ENCODE measurements at regions not wholly inside any gene's neighbourhood (a gene's known extent, or its start where the extent isn't known, plus 50 kb on each side); places are given as distances from the start of the nearest gene placed in this dataset.

DNA sequence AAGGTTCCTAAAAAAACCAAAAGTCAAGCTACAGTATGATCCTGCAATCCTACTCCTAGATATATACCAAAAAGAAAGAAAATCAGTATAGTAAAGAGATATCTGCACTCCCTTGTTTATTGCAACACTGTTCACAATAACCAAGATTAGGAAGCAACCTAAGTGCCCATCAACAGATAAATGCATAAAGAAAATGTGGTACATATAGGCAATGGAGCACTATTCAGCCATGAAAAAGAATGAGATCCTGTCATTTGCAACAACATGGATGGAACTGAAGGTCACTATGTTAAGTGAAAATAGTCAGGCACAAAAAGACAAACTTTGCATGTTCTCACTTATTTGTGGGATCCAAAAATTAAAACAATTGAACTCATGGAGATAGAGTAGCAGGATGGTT is 1159.5 kb upstream of the AUTS2 start:
- no peak for DNase-seq (ENCODE audit: low read depth in 3 of 3, low spot score in 2 of 3)

DNA sequence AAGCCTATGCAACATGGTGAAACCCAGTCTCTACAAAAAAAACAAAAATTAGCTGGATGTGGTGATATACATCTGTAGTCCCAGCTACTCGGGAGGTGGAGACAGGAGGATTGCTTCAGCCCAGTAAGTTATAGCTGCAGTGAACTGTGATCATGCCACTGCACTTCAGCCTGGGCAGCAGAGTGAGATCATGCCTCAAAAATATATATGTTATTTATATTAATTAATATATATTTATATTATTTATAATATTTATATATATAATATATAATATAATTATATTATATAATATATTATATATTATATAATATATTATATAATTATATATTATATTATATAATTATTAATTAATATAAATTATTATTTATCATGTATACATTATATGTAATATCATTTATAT is 1158.4 kb upstream of the AUTS2 start:
- no peak for DNase-seq (ENCODE audit: low read depth in 3 of 3, low spot score in 2 of 3)

DNA sequence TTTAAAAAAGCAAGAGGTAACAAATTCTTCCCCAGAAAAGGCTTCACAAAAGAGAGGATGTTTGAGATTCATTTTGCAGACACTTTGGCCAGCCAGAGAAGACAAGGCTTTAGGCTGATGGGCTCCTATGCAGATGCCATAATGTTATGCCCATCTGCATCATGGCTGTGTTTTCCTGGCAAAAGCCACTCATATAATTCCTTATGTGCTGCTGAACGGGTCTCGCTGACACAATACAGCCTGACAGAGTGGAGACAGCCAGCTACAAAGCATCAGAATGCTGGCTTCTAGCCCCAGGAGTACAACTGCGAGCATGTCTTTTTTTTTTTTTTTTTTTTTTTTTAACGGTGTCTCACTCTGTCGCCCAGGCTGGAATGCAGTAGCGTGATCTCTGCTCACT is 1157.4 kb upstream of the AUTS2 start:
- no peak for DNase-seq (ENCODE audit: low read depth in 3 of 3, low spot score in 2 of 3)

DNA sequence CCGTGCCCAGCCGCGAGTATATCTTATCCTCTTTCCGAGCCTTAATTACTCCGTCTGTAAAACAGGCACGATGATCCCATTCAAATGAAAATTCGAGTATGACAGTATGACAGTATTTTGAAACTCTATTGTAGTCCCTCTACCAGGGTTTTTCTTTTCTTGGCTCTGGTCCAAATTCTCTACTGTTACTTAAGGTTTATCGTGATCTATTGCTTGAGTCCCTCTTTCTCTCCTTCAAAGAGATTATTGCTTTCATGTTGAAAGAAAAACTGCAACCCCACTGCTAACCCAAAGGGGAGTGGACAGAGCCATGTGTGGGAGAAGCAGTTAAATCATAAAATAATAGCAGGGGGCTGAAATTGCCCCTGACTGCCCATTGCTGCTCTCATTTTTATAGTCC is 1156.6 kb upstream of the AUTS2 start:
- DNase-seq (ENCODE audit: low read depth in 3 of 3, low spot score in 2 of 3) = no peak

DNA sequence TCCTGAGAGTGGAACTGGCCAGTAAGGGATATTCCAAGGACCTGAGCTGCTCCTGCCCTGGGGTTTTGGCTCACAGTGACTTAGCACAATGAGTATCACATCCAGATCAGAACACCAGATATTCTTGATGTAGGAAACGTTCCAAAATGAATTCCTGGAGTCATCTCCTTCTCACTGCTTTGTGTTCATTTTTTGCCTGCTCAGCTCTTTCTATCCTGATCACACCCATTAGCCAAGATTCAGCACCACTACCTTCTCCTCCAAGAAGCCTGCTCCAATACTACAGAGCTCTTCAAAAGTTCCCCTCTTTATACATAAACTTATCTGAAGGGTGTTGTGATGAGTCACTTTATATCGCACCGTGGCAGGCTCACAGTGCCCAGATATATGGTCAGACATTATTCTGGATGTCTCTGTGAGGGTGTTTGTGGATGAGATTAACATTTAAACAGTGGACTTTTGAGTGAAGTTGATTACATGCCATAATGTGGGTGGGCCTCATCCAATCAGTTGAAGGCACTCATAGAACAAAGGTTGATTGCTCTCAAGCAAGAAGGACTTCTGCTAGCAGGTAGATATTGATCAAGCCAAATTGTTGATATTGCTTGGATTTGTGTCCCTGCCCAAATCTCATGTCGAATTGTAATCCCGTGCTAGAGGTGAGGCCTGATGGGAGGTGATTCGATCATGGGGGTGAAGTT is 1155.2 kb upstream of the AUTS2 start:
- no peak for DNase-seq (ENCODE audit: low read depth in 3 of 3, low spot score in 2 of 3)

DNA sequence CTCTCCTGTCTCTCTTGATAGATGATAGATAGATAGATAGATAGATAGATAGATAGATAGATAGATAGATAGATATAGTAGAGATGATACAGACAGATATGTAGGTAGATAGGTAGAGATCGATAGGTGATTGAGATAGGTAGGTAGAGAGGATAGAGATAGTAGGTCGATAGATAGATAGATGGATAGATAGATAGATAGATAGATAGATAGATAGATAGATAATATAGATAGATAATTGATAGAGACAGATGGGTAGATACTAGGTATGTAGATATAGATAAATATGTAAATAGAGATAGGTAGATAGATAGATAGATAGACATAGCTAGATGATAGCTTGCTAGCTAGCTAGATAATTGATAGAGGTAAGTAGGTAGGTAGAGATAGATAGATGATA is 1154.2 kb upstream of the AUTS2 start:
- no peak for DNase-seq (ENCODE audit: low read depth in 3 of 3, low spot score in 2 of 3)

DNA sequence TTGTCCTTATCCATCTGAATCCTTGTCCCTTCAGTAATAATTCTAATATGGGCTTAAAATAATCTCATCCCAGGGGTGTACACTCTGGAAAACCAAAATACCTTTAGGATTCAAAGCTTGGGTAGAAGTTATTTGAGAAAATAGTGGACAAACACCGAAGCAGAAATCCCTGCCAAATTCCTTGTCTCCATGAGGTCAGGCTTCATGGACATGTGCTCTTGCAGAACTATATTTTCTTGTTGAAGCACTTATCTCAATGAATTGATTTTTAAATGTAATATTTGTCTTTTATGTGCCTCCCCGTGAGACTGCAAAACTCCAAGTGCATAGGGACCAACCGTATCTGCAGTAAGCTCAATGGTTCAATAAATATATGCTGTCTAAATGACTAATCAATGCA is 1153.3 kb upstream of the AUTS2 start:
- no peak for DNase-seq (ENCODE audit: low read depth in 3 of 3, low spot score in 2 of 3)

DNA sequence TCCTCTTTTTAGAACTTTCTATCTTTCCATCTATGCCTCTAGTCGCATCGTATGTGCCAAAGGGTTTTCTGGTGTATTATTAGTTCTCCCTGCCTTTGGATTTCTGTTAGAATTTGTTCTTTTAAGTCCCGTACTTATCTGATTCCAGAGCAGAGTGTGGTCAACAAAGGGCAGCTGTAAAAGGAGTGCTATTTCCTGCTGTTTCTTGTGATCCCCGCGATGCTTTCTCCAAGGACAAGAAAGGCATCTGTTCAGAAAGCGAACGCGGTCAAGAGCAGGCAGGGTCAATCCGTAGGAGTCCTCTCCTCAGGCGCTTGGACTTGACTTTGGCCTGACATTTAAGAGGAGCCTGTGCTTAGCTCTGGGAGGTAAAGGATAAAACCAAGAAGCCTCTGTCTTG is 1152.1 kb upstream of the AUTS2 start:
- DNase-seq (ENCODE audit: low read depth in 3 of 3, low spot score in 2 of 3) = no peak

DNA sequence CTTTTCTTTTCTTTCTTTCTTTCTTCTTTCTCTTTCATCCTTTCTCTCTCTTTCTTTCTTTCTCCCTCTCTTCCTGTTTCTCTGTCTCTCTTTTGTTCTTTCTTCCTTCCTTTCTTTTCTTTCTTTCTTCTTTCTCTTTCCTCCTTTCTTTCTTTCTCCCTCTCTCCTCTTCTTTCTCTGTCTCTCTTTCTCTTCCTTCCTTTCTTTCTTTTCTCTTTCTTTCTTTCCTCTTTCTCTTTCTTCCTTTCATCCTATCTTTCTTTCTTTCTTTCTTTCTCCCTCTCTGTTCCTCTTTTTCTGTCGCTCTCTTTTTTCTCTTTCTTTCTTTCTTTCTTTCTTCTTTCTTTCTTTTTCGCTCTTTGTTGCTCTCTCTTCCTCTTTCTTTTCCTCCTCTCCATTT is 1149.2 kb upstream of the AUTS2 start:
- no peak for DNase-seq (ENCODE audit: low read depth in 3 of 3, low spot score in 2 of 3)

DNA sequence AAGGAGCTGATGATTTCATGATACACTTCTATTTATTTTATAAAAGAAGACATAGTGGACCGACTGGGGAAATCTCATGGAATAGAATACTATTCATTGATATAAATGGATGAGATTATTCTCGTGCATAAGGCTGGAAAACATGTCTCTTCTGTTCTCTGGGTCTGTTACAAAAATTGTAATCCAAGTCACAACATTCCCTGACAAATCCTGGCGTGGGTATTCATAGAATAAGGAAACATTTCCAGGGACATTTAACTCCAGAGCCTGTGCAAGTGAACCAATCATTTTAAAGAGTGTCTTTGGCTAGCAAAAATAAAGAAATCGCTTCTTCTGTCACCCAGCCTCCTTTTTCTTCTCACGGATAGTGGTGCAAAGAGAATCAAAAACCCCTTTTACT is 1148.5 kb upstream of the AUTS2 start:
- DNase-seq (ENCODE audit: low read depth in 3 of 3, low spot score in 2 of 3) = no peak

DNA sequence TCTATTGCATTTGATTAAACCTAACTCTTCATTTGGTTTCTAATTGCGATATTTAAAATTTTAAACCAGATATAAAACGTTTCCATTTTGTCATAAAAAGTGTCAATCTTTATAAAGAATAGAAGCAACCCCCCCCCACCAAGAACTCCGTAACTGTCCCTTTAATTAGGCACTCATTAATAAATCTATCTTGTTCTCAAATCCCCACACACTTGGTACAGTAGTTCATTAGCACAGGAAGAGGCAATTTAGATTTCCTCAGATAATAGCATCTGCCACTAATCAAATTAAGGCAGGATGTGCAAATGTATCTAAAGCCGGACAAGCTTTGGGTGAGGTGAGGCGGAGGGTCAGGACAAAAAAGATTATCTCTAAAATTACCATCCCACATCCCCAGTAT is 1143.3 kb upstream of the AUTS2 start:
- no peak for DNase-seq (ENCODE audit: low read depth in 3 of 3, low spot score in 2 of 3)

DNA sequence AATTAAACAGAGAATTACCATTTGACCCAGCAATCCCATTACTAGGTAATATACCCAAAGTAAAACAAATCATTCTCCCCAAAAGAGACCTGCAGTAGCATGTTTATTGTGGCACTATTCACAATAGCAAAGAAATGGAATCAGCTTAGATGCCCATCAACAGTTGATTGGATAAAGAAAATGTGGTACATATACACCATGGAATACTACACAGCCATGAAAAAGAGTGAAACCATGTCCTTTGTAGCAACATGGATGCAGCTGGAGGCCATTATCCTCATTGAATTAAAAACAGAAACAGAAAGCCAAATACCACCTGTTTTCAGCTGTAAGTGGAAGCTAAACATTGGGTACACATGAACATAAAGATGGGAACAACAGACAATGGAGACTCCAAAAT is 1141.8 kb upstream of the AUTS2 start:
- no peak for DNase-seq (ENCODE audit: low read depth in 3 of 3, low spot score in 2 of 3)

DNA sequence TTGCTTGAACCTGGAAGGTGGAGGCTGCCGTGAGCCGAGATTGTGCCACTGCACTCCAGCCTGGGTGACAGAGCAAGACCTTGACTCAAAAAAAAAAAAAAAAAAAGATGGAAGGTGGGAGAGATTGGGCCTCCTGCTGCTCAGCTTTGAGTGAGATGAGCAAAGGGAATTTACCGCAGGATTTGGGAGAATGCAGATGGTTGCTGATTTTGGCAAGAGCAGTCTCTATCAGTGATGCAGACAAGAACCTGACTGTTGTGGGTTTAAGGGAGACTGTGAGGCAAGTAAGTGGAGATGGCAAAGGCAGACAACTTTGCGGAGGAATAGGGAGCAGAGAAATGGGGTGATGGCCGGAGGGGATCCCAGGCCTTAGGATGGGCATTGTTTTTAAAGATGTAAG is 1140.8 kb upstream of the AUTS2 start:
- no peak for DNase-seq (ENCODE audit: low read depth in 3 of 3, low spot score in 2 of 3)

DNA sequence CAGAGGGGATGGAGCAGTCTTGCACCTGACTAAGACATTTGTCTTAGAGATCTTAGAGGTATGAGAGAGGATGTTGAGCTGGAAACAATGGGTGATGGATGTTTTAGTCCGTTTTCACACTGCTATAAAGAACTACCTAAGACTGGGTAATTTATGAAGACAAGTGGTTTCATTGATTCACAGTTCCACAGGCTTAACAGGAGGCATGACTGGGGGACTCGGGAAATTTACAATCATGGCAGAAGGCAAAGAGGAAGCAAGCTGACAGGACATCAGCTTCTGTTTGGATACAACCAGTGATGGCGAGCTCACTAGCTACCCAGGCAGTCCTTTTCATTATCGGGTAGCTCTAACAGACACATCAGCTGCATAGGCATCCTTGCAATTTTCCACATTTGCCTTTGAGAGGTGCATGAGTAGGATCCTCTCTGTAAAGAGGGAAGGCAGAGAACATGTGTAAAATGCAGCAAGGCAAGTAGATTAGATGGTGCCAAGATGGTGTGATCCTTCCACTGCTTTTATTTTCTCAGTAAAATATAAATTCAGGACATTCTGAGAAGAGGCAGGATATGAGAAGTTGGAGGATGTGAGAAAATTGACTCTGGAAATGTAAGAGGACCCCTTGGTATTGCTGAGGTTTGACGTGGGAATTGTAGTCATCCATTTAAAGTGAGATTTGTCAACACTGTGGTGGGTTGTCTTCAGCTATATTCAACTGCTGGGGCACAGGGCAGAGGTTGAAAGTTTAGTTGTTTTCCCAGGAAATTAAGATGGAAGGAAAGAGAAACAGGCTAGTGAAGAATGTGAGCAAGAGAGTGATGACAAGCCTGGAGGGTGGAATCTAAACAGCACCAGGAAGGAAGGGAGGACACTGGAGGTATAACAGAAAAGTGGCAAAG is 1140.0 kb upstream of the AUTS2 start:
- DNase-seq (ENCODE audit: low read depth in 3 of 3, low spot score in 2 of 3) = no peak

DNA sequence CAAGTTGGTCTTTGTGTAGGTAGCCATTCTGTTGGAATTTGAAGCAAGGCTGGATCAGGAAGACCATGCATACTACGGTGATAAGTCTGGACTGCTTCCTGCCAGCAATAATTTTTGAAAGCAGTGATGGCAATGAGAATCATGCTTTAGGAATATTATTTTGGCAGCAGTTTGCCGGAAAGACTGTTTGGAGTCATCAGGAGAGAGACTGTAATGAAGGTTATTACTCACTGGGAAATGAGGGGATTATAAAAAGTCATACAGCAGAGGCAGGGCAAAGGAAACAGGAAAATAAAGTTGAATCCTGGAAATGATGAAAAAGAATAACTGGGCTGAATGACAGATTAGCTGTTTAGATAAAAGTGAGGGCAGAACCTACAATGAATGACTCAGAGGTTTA is 1136.8 kb upstream of the AUTS2 start:
- no peak for DNase-seq (ENCODE audit: low read depth in 3 of 3, low spot score in 2 of 3)

DNA sequence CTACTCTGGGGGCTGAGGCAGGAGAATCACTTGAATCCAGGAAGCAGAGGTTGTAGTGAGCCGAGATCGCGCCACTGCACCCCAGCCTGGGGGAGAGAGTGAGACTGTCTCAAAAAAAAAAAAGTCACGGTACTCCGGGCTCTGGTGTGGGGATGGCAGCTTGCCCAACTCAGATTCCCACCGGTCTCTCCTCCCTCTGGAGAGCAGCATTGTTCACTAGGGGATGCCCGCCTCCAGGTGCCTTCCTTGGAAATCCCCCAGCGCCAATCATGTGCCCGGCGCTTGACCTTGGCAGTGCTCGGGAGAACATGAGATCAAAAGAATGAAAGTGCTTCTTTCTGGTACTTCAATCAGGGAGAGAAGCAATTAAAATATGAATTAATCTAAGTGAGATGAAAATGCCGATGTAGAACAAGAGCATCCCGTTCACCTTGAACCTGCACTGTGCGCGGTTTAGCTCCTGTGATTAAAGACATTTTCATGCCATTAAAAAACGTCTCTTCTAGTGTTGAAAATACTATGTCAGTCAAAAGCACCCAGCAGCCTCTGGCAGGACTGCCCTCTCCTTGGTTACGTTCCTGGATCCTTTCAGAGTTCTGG is 1127.3 kb upstream of the AUTS2 start:
- DNase-seq (ENCODE audit: low read depth in 3 of 3, low spot score in 2 of 3) = no peak

DNA sequence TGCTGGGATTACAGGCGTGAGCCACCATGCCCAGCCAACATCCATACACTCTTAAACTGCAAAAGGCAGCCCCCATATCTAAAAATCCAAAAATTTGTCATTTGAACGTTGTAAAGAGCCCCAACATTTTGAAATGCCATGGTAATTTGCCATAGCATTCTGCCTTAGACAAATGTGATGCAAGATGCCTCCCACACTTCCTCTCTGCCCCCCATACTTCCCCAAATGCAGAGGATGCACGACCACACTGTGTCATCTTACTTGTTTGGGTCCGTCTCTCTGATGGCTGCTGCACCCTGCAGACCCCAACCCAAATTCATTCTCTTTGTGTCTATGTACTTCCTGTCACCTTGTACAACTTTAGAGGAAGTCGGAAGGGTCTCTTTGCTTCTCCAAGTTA is 1125.6 kb upstream of the AUTS2 start:
- DNase-seq (ENCODE audit: low read depth in 3 of 3, low spot score in 2 of 3) = no peak

DNA sequence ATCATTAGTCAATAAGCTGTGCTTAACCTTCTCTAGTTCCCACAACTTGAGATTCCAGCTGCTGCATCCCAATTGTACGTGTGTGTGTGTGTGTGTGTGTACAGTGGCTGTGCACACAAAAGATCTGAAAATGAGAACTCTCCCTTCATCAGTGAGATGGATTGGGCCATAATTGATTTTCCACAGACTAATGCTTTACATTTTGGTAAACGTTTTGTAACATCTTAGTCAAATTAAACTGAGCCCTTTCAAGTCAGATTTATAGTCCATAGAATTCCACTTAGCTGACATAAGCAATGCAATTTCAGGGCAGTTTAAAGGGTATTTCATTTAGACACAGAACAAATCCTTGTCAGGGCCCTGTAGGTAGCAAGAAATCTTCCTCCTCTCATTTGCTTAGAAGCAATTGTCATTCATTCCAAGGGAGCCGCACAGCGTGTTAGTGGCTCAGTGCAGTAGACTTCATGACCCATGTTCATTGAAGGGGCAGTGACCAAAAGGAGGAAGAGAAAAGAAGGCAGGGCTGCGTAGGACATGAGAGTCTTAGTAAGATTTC is 1123.5 kb upstream of the AUTS2 start:
- no peak for DNase-seq (ENCODE audit: low read depth in 3 of 3, low spot score in 2 of 3)

DNA sequence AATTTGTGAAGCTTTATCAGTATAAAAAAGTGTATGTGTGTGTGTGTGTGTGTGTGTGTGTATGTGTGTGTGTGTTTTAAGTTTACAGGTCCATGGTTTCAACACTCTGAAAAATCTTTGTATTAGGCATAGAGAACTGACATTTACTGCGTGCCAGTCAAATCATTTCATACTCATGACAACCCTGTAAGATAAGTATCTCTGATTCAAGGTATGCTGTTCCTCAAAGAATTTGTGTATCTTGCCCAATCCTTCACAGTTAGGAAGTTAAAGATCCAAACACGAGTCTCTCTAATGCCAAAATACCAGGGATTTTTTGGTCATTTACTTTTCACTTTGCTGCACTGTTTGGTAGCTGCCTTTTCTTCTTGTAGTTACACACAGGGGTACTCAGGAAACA is 1121.3 kb upstream of the AUTS2 start:
- no peak for DNase-seq (ENCODE audit: low read depth in 3 of 3, low spot score in 2 of 3)

DNA sequence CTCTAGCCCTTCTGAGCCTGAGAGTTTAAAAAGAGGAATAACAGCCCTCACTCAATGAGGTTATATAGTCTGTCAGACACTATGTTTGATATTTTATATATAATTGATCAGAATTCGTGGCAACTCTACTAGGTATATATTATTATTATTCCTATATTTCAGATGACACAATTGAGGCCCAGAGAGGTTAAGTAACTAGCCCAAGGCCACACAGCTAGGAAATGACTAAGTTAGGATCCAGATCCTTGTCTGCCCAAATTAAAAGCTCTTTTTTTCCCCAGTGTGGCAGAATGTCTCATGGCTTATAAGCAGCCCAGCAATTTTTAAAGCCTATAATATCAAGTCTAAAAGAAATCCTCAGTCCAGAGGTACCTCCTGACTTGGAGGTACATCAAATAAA is 1119.9 kb upstream of the AUTS2 start:
- DNase-seq (ENCODE audit: low read depth in 3 of 3, low spot score in 2 of 3) = no peak

DNA sequence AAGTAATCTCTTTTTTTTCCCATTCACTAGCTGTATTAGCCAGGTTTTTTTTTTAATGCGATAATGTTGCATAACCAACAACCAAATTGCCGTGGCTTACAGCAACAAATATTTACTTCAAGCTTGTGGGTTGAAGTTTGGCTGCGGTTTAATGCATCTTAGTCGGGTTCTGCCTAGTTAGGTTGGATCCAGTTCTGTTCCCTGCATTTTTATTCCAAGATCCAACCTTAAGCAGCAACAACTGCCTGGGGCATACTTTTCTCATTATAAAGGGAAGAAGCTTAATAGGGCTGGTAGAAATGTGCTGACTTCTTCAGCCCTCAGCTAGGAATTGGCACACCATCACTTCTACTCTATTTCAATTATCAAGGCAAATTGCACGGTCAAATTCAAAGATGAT is 1115.5 kb upstream of the AUTS2 start:
- no peak for DNase-seq (ENCODE audit: low read depth in 3 of 3, low spot score in 2 of 3)

DNA sequence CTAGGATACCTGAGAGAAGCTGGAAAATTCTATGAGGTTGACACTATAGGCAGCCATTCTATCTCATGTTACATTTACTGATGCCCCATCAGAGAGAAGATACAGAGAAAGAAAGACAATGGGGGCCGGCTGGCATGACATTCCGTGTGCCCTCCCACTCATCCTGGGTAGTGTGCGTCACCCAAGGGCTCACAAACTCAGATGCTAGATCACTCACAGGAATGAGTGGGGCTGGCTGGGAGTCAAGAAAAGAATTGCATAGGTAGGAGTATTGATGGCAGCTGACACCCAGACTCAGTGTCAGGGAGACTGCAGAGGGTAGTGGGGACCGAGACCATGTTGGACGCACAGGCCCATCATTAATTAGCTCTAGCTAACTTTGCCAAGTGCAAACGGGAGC is 1113.5 kb upstream of the AUTS2 start:
- DNase-seq (ENCODE audit: low read depth in 3 of 3, low spot score in 2 of 3) = no peak
